Thyroid gland (tissue), 4 donors: ENCODE measurements at regions not wholly inside any gene's neighbourhood (a gene's known extent, or its start where the extent isn't known, plus 50 kb on each side); places are given as distances from the start of the nearest gene placed in this dataset.

ENCODE experiments used
- DNase-seq, 2 donors: peaks; one replicate each; pipeline ENCODE4 v3.0.0-alpha.2; 2019
- H3K27ac ChIP-seq, 3 donors: fragments of 200-600 bp; sonication (generic); 1 replicate in 2 of 3; 2 replicates in 1 of 3; pipeline ENCODE4 v1.5.1; 2016 to 2019; ENCODE audit warnings: mild to moderate bottlenecking in 1 of 3, moderate library complexity in 1 of 3
- H3K27me3 ChIP-seq: fragments of 200-600 bp; sonication (generic); one replicate; pipeline ENCODE4 v1.5.1; 2019
- H3K36me3 ChIP-seq, 2 donors: fragments of 200-600 bp; sonication (generic); one replicate each; pipeline ENCODE4 v1.5.1; 2016 to 2019
- H3K4me1 ChIP-seq, 2 donors: fragments of 200-600 bp; sonication (generic); one replicate each; pipeline ENCODE4 v1.5.1; 2017 to 2019
- H3K4me3 ChIP-seq, 3 donors: fragments of 200-600 bp; sonication (generic); replicated peaks in 1 of 3; 1 replicate in 2 of 3; 2 replicates in 1 of 3; pipeline ENCODE4 v1.5.1; 2016; ENCODE audit warnings: mild to moderate bottlenecking in 1 of 3
- H3K9me3 ChIP-seq: fragments of 200-600 bp; sonication (generic); one replicate; pipeline ENCODE4 v1.5.1; 2017
- CTCF ChIP-seq, 6 experiments: fragments of 200-600 bp in 3 of 6; fragments of 450-650 bp in 3 of 6; sonication (generic) in 3 of 6; IDR thresholded peaks; one replicate each; pipeline ENCODE4 v1.5.1; 2016 to 2019; ENCODE audit warnings: antibody characterized with exemption in 6 of 6, mild to moderate bottlenecking in 2 of 6, inconsistent platforms in 1 of 6, moderate library complexity in 1 of 6
- POLR2A ChIP-seq, 2 donors: fragments of 450-650 bp; IDR thresholded peaks; one replicate each; pipeline ENCODE4 v1.6.1; 2017; ENCODE audit warnings: antibody characterized with exemption in 2 of 2, mild to moderate bottlenecking in 2 of 2, moderate library complexity in 1 of 2
- WGBS, 2 donors: methylation state at CpG; one replicate each; pipeline ENCODE4 v1.1.5; 2017; 5-methylcytosine and 5-hydroxymethylcytosine counted together
- intact Hi-C: fragments of 100-400 bp; cut with DNase I; formaldehyde crosslinking; loops from one replicate; pipeline ENCODE4 v1.15.1; 2023

DNA sequence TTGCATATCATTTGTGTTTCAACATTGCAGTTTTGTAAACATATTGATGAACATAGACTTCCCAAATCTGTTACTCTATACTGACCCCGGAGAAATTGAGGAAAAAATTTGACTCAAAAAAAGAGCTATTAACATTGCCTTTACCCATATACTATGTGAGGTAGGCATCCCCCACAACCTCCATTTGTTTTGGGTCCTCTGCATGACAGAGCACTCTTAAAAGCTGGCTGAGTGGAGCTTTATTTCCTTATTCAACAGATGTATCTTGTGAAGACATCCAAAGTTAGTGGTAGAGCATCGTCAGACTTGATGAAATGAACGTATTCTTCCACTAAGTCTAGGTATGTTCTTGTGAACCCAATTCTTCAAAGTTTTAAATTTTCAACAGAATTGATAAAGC, 310.5 kb downstream of the CDH9 start:
- Histone ChIP-seq H3K4me3 (no peak overlapping the region), H3K36me3 (no peaks in the 10 kb centered on the region), H3K4me1 (no peaks in the 10 kb centered on the region), H3K9me3 (no peaks in the 10 kb centered on the region), H3K27ac (no peak overlapping the region), H3K27me3 (no peaks in the 10 kb centered on the region)
- TF ChIP-seq CTCF (IDR thresholded peaks at IDR 0.05) (no peak), POLR2A (IDR thresholded peaks at IDR 0.05) (no peak)
- intact Hi-C loops, result no loop called here
- 83 to 84% methylated on average over 3 of the region's 3 CpGs for WGBS, 2 donors
- no peak for DNase-seq

DNA sequence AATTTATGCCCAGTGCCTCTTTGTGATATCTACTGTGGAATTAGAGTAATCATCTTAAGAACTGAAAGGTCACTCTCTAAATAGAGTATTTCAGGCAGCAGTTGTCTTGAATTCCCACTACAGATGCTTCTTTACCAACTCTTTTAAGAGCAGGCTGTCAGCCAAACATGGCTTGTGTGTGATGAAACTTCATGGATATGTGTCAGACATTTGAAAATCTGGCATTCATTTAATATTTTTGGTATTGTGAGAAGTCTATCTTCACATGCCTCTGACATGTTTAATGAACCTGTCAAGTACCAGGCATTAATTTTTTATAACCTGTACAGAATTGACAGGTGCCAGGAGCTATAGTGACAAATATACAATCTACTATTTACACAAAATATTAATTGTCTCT, 318.6 kb downstream of the CDH9 start:
- H3K27ac ChIP-seq, result no peak overlapping the region
- no peak overlapping the region for H3K4me3 ChIP-seq
- intact Hi-C loops, result no loop called here
- no peaks in the 10 kb centered on the region for H3K9me3 ChIP-seq
- no peaks in the 10 kb centered on the region for H3K36me3 ChIP-seq
- TF ChIP-seq POLR2A (IDR thresholded peaks at IDR 0.05), result no peak
- no peak for TF ChIP-seq CTCF (IDR thresholded peaks at IDR 0.05)
- no peaks in the 10 kb centered on the region for H3K27me3 ChIP-seq
- DNase-seq, result no peak
- no peaks in the 10 kb centered on the region for H3K4me1 ChIP-seq

DNA sequence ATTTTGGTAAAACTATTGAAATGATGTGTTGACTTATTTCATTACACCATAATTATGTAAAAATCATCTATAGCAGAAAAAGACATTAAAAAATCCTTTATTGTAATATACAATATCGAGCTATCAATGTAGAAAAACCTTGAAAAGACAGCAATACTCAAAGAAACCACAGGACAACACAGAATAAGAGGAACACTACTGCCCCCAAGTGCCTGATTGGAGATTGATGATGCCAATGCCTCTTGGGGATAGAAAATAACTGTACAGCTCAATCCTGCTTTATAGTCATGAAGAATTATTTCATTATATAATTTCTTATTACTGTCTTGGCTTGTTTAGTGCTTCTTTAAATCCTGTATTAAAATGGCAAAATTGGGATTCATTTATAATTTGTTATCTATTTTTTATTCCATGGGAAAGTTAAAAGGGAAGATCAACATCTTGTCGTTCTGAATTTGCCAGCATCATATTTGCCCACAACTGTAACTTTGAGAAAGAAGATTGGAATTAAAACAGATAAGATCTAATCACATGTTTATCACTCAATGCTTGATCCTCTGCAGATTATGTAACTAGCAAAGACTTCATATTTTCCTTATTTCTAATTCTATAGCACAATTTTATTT, 337.5 kb downstream of the CDH9 start:
- TF ChIP-seq CTCF (IDR thresholded peaks at IDR 0.05), result no peak
- TF ChIP-seq POLR2A (IDR thresholded peaks at IDR 0.05), result no peak
- intact Hi-C loops, result no loop called here
- 54 to 64% methylated on average over 2 of the region's 2 CpGs for WGBS, 2 donors

GRCh38 chr5:26692952-26693351, 345.4 kb downstream of the CDH9 start:
- H3K36me3 ChIP-seq, result no peaks in the 10 kb centered on the region
- no peaks in the 10 kb centered on the region for H3K4me1 ChIP-seq
- TF ChIP-seq CTCF (IDR thresholded peaks at IDR 0.05) (no peak), POLR2A (IDR thresholded peaks at IDR 0.05) (no peak)
- no peaks in the 10 kb centered on the region for H3K9me3 ChIP-seq
- H3K27me3 ChIP-seq, result no peaks in the 10 kb centered on the region
- no peak overlapping the region for H3K4me3 ChIP-seq
- 88 to 92% methylated on average over 5 of the region's 5 CpGs for WGBS, 2 donors
- H3K27ac ChIP-seq, result no peak overlapping the region
- DNase-seq, result no peak
- intact Hi-C loops, result no loop called here

More for the DNA sequence above, 337.5 kb downstream of the CDH9 start:
- Histone ChIP-seq H3K36me3 (no peaks in the 10 kb centered on the region), H3K9me3 (no peaks in the 10 kb centered on the region), H3K4me3 (no peak overlapping the region), H3K27me3 (no peaks in the 10 kb centered on the region), H3K27ac (no peak overlapping the region), H3K4me1 (no peaks in the 10 kb centered on the region)
- no peak for DNase-seq

- Histone ChIP-seq H3K4me3 (no peak overlapping the region), H3K27ac (no peak overlapping the region), H3K36me3 (no peaks in the 10 kb centered on the region), H3K4me1 (no peaks in the 10 kb centered on the region), H3K9me3 (no peaks in the 10 kb centered on the region), H3K27me3 (no peaks in the 10 kb centered on the region)
- no peak for DNase-seq
- no peak for TF ChIP-seq CTCF (IDR thresholded peaks at IDR 0.05)
- no peak for TF ChIP-seq POLR2A (IDR thresholded peaks at IDR 0.05)
- intact Hi-C loops, result no loop called here
These were observed 346.9 kb downstream of the CDH9 start for GRCh38 chr5:26691486-26691885.
